Heart left ventricle (tissue), 13 donors: ENCODE measurements at regions not wholly inside any gene's neighbourhood (a gene's known extent, or its start where the extent isn't known, plus 50 kb on each side); places are given as distances from the start of the nearest gene placed in this dataset.

Experiments
- POLR2A ChIP-seq, 2 donors: fragments of 450-650 bp; IDR thresholded peaks; one replicate each; pipeline ENCODE4 v1.6.1; 2017; ENCODE audit warnings: antibody characterized with exemption in 2 of 2, mild to moderate bottlenecking in 2 of 2, moderate library complexity in 2 of 2
- TF ChIP-seq, protein P1 (sequence below), 12 donors: fragments of 200-600 bp; sonication (generic) in 4 of 12; IDR thresholded peaks; one replicate each; pipeline versions ENCODE4 v1.5.0 to v1.8.0; 2018 to 2022; ENCODE audit warnings: antibody characterized with exemption in 12 of 12, mild to moderate bottlenecking in 5 of 12
- donor health status: ischemic (EF 13 %, LVEDD 7.1; RV severe dilation, severe dysfunction).
- donor health status: DM: no; HTN: yes; CAD: no.
- donor health status: DM: no; HTN: no; CAD: no.
- donor health status: ischemic (EF 25% LVEDD 6.9; RV normal size, moderate dysfunction).
- donor health status: ischemic (EF 25% LVEDD 5.7; RV mildly dilated, moderate dysfunction).
- donor health status: ischemic (EF 35%, LVEDD 5.7; RV mildly dilated, moderate dysfunction).
- donor health status: nonischemic (EF 11% LVEDD 7.7; RV severe dilation, severe dysfunction).
- donor health status: DM: yes; HTN: yes; CAD: no.
- donor health status: PGD.
- donor health status: ischemic (EF 29% LVEDD 5.4; RV normal size, mild dysfunction).
- donor health status: nonischemic (EF 23%, LVEDD 6.1; RV moderate dilation, normal function).

DNA sequence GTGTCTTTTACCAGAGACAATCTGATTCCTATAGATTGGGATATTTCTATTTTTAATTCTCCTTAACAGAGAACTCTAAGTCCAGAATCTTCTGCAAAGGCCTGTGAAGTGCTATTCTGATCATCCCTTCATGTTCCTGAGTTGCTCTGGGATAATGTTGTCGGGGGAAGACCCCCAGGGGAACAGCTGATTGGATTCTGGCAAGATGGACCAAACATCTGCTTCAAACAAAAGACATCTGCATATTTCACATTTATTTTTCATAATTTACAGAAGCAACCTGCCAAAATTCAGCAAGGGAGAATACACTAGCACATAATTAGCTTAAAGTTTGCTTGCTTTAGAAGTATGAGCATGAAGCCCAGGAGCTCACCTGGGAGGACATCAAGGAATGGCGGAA lies 116.0 kb upstream of the ETAA1 start:
- TF ChIP-seq, protein P1, sequence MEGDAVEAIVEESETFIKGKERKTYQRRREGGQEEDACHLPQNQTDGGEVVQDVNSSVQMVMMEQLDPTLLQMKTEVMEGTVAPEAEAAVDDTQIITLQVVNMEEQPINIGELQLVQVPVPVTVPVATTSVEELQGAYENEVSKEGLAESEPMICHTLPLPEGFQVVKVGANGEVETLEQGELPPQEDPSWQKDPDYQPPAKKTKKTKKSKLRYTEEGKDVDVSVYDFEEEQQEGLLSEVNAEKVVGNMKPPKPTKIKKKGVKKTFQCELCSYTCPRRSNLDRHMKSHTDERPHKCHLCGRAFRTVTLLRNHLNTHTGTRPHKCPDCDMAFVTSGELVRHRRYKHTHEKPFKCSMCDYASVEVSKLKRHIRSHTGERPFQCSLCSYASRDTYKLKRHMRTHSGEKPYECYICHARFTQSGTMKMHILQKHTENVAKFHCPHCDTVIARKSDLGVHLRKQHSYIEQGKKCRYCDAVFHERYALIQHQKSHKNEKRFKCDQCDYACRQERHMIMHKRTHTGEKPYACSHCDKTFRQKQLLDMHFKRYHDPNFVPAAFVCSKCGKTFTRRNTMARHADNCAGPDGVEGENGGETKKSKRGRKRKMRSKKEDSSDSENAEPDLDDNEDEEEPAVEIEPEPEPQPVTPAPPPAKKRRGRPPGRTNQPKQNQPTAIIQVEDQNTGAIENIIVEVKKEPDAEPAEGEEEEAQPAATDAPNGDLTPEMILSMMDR (IDR thresholded peaks at IDR 0.05), result no peak
- TF ChIP-seq POLR2A (IDR thresholded peaks at IDR 0.05), result no peak
